Mucosa of descending colon (tissue), 3 donors: ENCODE measurements at regions not wholly inside any gene's neighbourhood (a gene's known extent, or its start where the extent isn't known, plus 50 kb on each side); places are given as distances from the start of the nearest gene placed in this dataset.

Experiments
- ATAC-seq: fragments of 200-7000 bp; cut with Tn5 transposase; one replicate; pipeline ENCODE4 v1.9.1; 2020; ENCODE audit warnings: mild to moderate bottlenecking, moderate library complexity
- DNase-seq, 3 donors: peaks; one replicate each; pipeline ENCODE4 v3.0.0-alpha.2; 2020
- H3K36me3 ChIP-seq: fragments of 200-600 bp; one replicate; pipeline ENCODE4 v1.8.0; 2021; ENCODE audit warnings: low read depth, mild to moderate bottlenecking
- H3K4me1 ChIP-seq: fragments of 200-600 bp; one replicate; pipeline ENCODE4 v1.8.0; 2021; ENCODE audit warnings: low read depth, mild to moderate bottlenecking
- H3K4me3 ChIP-seq: fragments of 200-600 bp; one replicate; pipeline ENCODE4 v1.8.0; 2021; ENCODE audit warnings: mild to moderate bottlenecking
- H3K9me3 ChIP-seq: fragments of 200-600 bp; one replicate; pipeline ENCODE4 v1.8.0; 2021; ENCODE audit warnings: mild to moderate bottlenecking
- intact Hi-C, 2 donors: fragments of 100-400 bp; cut with DNase I in 1 of 2; cut with micrococcal nuclease in 1 of 2; formaldehyde crosslinking; loops; one replicate each; pipeline versions ENCODE4 v1.11.0 to v1.11.1; 2022; cut with DNase I, micrococcal nuclease
- TF ChIP-seq, protein P1 (sequence below): fragments of 200-600 bp; IDR thresholded peaks from one replicate; pipeline ENCODE4 v1.8.0; 2022; ENCODE audit warnings: antibody characterized with exemption, mild to moderate bottlenecking
- donor health status: DM: no; HTN: no; CAD: no; lungs with moderate emphysema.
- donor health status: DM: no; HTN: no; CAD: no.
- donor health status: DM: no; HTN: yes; CAD: no.

GRCh38 chr13:109684824-109685202 lies 101.6 kb downstream of the IRS2 start:
- no peaks in the 10 kb centered on the region for H3K9me3 ChIP-seq
- no peaks in the 10 kb centered on the region for H3K36me3 ChIP-seq
- no peak overlapping the region for H3K4me3 ChIP-seq
- peak in 2 of 3 donors; percentile 67 to 86 for DNase-seq
- intact Hi-C loops: no loop called here
- ATAC-seq: peak; percentile 83
- H3K4me1 ChIP-seq: peaks cover 30% of the 10 kb centered on the region
- TF ChIP-seq, protein P1, sequence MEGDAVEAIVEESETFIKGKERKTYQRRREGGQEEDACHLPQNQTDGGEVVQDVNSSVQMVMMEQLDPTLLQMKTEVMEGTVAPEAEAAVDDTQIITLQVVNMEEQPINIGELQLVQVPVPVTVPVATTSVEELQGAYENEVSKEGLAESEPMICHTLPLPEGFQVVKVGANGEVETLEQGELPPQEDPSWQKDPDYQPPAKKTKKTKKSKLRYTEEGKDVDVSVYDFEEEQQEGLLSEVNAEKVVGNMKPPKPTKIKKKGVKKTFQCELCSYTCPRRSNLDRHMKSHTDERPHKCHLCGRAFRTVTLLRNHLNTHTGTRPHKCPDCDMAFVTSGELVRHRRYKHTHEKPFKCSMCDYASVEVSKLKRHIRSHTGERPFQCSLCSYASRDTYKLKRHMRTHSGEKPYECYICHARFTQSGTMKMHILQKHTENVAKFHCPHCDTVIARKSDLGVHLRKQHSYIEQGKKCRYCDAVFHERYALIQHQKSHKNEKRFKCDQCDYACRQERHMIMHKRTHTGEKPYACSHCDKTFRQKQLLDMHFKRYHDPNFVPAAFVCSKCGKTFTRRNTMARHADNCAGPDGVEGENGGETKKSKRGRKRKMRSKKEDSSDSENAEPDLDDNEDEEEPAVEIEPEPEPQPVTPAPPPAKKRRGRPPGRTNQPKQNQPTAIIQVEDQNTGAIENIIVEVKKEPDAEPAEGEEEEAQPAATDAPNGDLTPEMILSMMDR: no peak

- ATAC-seq: peak; percentile 76
- H3K4me1 ChIP-seq: peaks cover 30% of the 10 kb centered on the region
- DNase-seq: peak in 1 of 3 donors; percentile 42
- no peaks in the 10 kb centered on the region for H3K36me3 ChIP-seq
- TF ChIP-seq, protein P1: no peak
- H3K4me3 ChIP-seq: no peak overlapping the region
- no peaks in the 10 kb centered on the region for H3K9me3 ChIP-seq
- intact Hi-C loops: no loop called here
These were observed 102.1 kb downstream of the IRS2 start for GRCh38 chr13:109684084-109684823.

DNA sequence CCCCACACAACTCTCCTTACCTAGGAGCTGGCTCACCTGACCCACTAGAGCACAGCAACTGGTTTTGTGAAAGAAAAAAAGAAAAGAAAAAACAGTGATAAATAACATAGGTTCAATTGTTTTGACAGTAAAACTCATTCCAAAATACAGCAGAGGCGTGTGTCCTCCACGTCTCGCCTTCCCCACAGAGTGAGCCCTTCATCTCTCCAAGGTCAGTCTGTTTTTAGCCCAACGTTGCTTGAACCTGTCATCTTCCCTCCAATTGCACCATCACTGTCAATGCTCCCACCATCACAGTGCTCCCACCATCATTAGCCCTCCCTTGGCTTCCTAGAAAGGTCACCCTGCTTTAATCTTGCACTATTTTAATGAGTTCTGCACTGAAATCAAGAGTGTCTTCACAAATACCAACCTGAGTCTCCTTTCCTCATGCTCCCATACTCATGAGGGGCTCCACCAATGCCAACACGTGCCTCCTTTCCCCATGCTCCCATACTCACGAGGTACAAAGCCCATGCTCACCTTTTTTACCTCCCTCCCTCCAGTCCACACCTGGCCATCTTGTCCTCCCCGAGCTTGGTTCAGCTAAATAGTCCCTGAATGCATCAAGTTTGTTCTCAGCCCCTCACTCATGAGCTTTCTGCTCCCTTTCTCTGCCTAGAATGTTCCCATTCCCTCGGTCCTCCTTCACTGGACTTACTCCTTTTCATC lies 103.7 kb downstream of the IRS2 start:
- intact Hi-C loops: no loop called here

GRCh38 chr13:109680930-109681329 lies 105.5 kb downstream of the IRS2 start:
- no peaks in the 10 kb centered on the region for H3K36me3 ChIP-seq
- TF ChIP-seq, protein P1: no peak
- intact Hi-C loops: no loop called here

More for the DNA sequence above, 103.7 kb downstream of the IRS2 start:
- H3K36me3 ChIP-seq: no peaks in the 10 kb centered on the region
- no peak overlapping the region for H3K4me3 ChIP-seq
- DNase-seq (no peak), ATAC-seq (no peak)
- TF ChIP-seq, protein P1: no peak
- H3K9me3 ChIP-seq: no peaks in the 10 kb centered on the region
- peaks cover 24% of the 10 kb centered on the region for H3K4me1 ChIP-seq

DNA sequence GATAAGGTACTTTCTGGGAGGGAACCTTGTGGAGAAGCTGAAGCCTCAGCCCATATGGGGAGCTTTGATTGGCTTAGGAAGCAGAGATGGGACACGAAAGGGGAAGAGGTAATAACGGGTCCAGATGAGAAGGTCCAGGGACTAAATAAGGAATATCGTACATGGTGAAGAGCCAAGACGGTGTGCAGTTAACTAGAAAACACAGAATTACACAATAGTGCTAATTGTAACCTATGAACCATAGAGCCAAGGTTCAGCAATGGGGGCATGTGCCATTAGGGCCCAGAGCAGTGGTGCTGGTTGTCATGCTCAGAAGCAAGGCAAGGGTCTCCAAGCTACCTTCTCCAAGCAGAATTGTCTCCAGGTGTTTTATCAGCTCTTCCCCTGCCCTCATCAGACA lies 106.1 kb downstream of the IRS2 start:
- no peaks in the 10 kb centered on the region for H3K9me3 ChIP-seq
- DNase-seq: no peak
- intact Hi-C loops: no loop called here
- no peak for ATAC-seq
- no peak overlapping the region for H3K4me3 ChIP-seq
- H3K4me1 ChIP-seq: peaks cover 10% of the 10 kb centered on the region
- TF ChIP-seq, protein P1: no peak
- no peaks in the 10 kb centered on the region for H3K36me3 ChIP-seq

More at GRCh38 chr13:109680930-109681329, 105.5 kb downstream of the IRS2 start:
- DNase-seq: no peak
- no peaks in the 10 kb centered on the region for H3K9me3 ChIP-seq
- ATAC-seq: no peak
- H3K4me1 ChIP-seq: peaks cover 10% of the 10 kb centered on the region
- H3K4me3 ChIP-seq: no peak overlapping the region
